Heart right ventricle (tissue), 16 donors: ENCODE measurements at regions not wholly inside any gene's neighbourhood (a gene's known extent, or its start where the extent isn't known, plus 50 kb on each side); places are given as distances from the start of the nearest gene placed in this dataset.
"Not testable (repeated sequence)": the region's sequence is repeated elsewhere in the genome, so short reads cannot be mapped to it uniquely, and the experiment has no call there.

Experiments
- ATAC-seq, 8 donors: fragments of 200-7000 bp; cut with Tn5 transposase; one replicate each; pipeline ENCODE4 v1.9.1; 2020; ENCODE audit warnings: mild to moderate bottlenecking in 8 of 8, moderate library complexity in 8 of 8, moderate number of reproducible peaks in 1 of 8
- DNase-seq, 2 donors: peaks; one replicate each; pipeline ENCODE4 v3.0.0-alpha.2; 2020
- H3K27ac ChIP-seq, 10 donors: fragments of 200-600 bp; sonication (generic) in 2 of 10; one replicate each; pipeline versions ENCODE4 v1.5.0 to v1.8.0; 2020 to 2022; ENCODE audit warnings: mild to moderate bottlenecking in 3 of 10
- H3K27me3 ChIP-seq, 7 donors: fragments of 200-600 bp; one replicate each; pipeline ENCODE4 v1.8.0; 2021 to 2022; ENCODE audit warnings: mild to moderate bottlenecking in 2 of 7
- H3K36me3 ChIP-seq, 9 donors: fragments of 200-600 bp; sonication (generic) in 1 of 9; one replicate each; pipeline versions ENCODE4 v1.5.0 to v1.8.0; 2020 to 2022; ENCODE audit warnings: mild to moderate bottlenecking in 2 of 9
- H3K4me1 ChIP-seq, 9 donors: fragments of 200-600 bp; sonication (generic) in 1 of 9; one replicate each; pipeline versions ENCODE4 v1.5.0 to v1.8.0; 2020 to 2022; ENCODE audit warnings: mild to moderate bottlenecking in 4 of 9
- H3K4me3 ChIP-seq, 10 donors: fragments of 200-600 bp; sonication (generic) in 2 of 10; one replicate each; pipeline versions ENCODE4 v1.5.0 to v1.8.0; 2020 to 2022; ENCODE audit warnings: mild to moderate bottlenecking in 7 of 10, moderate library complexity in 2 of 10
- H3K9me3 ChIP-seq, 11 donors: fragments of 200-600 bp in 10 of 11; sonication (generic) in 2 of 11; one replicate each; pipeline versions ENCODE4 v1.5.0 to v1.8.0; 2013 to 2022; ENCODE audit warnings: mild to moderate bottlenecking in 2 of 11, control low read depth in 1 of 11, moderate library complexity in 1 of 11
- WGBS, 2 donors: extraction: QIAGEN DNeasy Blood & Tissue Kit; methylation state at CpG; one replicate each; pipeline ENCODE4 v1.1.7; 2013; ENCODE audit warnings: inconsistent platforms in 1 of 2; 5-methylcytosine and 5-hydroxymethylcytosine counted together
- intact Hi-C, 10 donors: fragments of 100-400 bp; cut with DNase I; formaldehyde crosslinking; loops; one replicate each; pipeline versions ENCODE4 v1.11.1 to v1.14.2; 2022
- TF ChIP-seq, protein P1 (sequence below), 9 donors: fragments of 200-600 bp; sonication (generic) in 2 of 9; IDR thresholded peaks; one replicate each; pipeline versions ENCODE4 v1.5.0 to v1.8.0; 2021 to 2022; ENCODE audit warnings: antibody characterized with exemption in 9 of 9, mild to moderate bottlenecking in 5 of 9, moderate library complexity in 1 of 9
- donor health status: Arrhythmogenic right ventricular cardiomyopathy.
- donor health status: ischemic (EF 13 %, LVEDD 7.1; RV severe dilation, severe dysfunction).
- donor health status: healthy with polysubstance abuse.
- donor health status: DM: no; HTN: yes; CAD: no.
- donor health status: DM: no; HTN: no; CAD: no.
- donor health status: ischemic (EF 25% LVEDD 6.9; RV normal size, moderate dysfunction).
- donor health status: ischemic (EF 25% LVEDD 5.7; RV mildly dilated, moderate dysfunction).
- donor health status: healthy.
- donor health status: DM: yes; HTN: yes; CAD: no.
- donor health status: Ischemic cardiomyopathy.
- donor health status: ischemic (EF 35%, LVEDD 5.7; RV mildly dilated, moderate dysfunction).
- donor health status: nonischemic (EF 11% LVEDD 7.7; RV severe dilation, severe dysfunction).
- donor health status: DM: yes; HTN: yes; CAD: no.
- donor health status: PGD.
- donor health status: ischemic (EF 29% LVEDD 5.4; RV normal size, mild dysfunction).
- donor health status: nonischemic (EF 23%, LVEDD 6.1; RV moderate dilation, normal function).

DNA sequence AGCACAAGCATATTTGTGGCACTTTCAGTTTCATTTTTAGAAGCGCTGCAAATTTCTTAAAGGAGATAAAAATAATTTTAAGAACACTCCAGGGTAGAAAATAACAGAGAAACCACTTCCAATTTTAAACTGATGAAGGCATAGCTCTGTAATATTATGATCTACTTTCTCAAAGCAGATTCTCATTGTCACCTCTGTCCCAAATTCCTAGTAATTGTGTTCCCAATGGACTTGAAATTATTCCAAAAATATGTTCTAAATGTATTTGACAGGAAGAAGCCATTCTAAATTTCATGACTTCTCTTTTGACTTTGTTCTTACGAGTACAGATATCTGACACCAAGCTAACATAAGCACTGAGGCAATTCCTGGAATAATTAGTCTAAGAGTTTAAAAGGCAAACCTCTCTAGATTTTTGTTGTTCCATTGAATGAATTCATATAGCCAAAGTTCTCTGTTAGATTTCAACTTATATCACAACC is 140.2 kb upstream of the CARMIL1 start:
- 11 to 29% methylated on average over 2 of the region's 2 CpGs for WGBS, 2 donors
- ATAC-seq = peak in 2 of 8 donors; percentile 3 to 18

DNA sequence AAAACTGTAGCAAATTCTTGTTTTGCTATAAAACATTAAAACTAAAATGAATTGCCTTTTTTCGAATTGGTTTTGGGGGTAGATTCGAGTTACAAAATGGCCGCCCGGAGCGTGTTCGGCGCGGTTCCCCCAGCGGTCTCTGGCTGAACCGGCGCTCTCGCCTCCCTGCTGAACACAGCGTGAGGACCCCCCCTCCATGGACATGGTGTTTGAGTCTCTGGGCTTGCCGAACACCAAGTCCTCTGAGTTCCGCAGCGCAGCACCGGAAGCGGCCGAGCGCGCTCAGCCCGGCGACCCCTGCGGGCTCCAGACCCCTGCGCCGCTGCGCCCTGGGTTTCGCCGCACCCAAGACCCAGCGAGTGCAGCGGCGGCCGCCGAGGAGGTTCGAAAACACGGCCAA is 139.6 kb upstream of the CARMIL1 start:
- intact Hi-C loops = loop anchor here in 6 of 10 donors (5.0 to 10.0 kb wide), 4 partner anchors 38 to 55 kb away; no protein-coding TSS in a partner anchor
- peaks cover 0 to 21% (median 0%) of the 10 kb centered on the region in 9 donors for H3K36me3 ChIP-seq
- 71 to 74% methylated on average over 36 of the region's 36 CpGs for WGBS, 2 donors
- H3K27me3 ChIP-seq, H3K9me3 ChIP-seq, ATAC-seq: not testable (repeated sequence)
- H3K4me3 ChIP-seq = peak overlapping the region in 7 of 10 donors; percentile 21 to 57 (median 49)
- peak in 1 of 2 donors; percentile 17 for DNase-seq
- peak overlapping the region in 9 of 10 donors; percentile 1 to 93 (median 88) for H3K27ac ChIP-seq
- peaks cover 0 to 30% (median 16%) of the 10 kb centered on the region in 9 donors for H3K4me1 ChIP-seq

More for the DNA sequence above, 140.2 kb upstream of the CARMIL1 start:
- Histone ChIP-seq H3K27me3 (no peaks in the 10 kb centered on the region), H3K4me1 (peaks cover 0 to 31% (median 17%) of the 10 kb centered on the region in 9 donors), H3K9me3 (peaks cover 0 to 12% (median 0%) of the 10 kb centered on the region in 11 donors), H3K36me3 (peaks cover 0 to 27% (median 0%) of the 10 kb centered on the region in 9 donors), H3K4me3 (peak overlapping the region in 9 of 10 donors; percentile 31 to 57 (median 49)), H3K27ac (peak overlapping the region; percentile 73 to 93 (median 88))
- intact Hi-C loops = loop anchor here in 6 of 10 donors (5.0 to 10.0 kb wide), 4 partner anchors 38 to 56 kb away; no protein-coding TSS in a partner anchor
- TF ChIP-seq, protein P1, sequence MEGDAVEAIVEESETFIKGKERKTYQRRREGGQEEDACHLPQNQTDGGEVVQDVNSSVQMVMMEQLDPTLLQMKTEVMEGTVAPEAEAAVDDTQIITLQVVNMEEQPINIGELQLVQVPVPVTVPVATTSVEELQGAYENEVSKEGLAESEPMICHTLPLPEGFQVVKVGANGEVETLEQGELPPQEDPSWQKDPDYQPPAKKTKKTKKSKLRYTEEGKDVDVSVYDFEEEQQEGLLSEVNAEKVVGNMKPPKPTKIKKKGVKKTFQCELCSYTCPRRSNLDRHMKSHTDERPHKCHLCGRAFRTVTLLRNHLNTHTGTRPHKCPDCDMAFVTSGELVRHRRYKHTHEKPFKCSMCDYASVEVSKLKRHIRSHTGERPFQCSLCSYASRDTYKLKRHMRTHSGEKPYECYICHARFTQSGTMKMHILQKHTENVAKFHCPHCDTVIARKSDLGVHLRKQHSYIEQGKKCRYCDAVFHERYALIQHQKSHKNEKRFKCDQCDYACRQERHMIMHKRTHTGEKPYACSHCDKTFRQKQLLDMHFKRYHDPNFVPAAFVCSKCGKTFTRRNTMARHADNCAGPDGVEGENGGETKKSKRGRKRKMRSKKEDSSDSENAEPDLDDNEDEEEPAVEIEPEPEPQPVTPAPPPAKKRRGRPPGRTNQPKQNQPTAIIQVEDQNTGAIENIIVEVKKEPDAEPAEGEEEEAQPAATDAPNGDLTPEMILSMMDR (IDR thresholded peaks at IDR 0.05) = no peak
- DNase-seq = no peak

DNA sequence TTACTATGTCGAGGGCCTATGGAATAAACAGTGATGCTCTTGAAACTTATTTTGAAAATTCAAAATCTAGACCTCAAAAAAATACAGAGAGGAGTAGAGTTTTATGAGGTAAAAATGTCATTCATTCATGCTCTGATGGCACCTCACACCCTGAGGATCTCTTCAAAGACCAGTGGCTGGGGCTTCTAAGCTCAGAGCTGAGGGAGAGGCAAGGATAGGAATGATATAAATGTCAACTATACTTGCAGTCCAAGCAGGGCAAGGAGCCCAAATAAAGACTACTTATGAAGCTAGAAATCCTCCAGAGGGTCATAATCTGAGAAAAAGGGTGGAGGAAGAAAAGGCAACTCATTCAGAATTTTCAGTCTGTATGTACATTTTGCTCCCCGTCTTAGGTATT is 136.7 kb upstream of the CARMIL1 start:
- 88 to 90% methylated on average over 2 of the region's 2 CpGs for WGBS, 2 donors
- no peak overlapping the region for H3K27ac ChIP-seq
- ATAC-seq = no peak
- intact Hi-C loops = no loop called here
- no peak for DNase-seq
- H3K4me1 ChIP-seq = peaks cover 0 to 10% (median 5%) of the 10 kb centered on the region in 9 donors
- no peaks in the 10 kb centered on the region for H3K36me3 ChIP-seq
- H3K4me3 ChIP-seq = no peak overlapping the region
- H3K27me3 ChIP-seq = no peaks in the 10 kb centered on the region
- H3K9me3 ChIP-seq = no peaks in the 10 kb centered on the region
- TF ChIP-seq, protein P1 (IDR thresholded peaks at IDR 0.05) = no peak

DNA sequence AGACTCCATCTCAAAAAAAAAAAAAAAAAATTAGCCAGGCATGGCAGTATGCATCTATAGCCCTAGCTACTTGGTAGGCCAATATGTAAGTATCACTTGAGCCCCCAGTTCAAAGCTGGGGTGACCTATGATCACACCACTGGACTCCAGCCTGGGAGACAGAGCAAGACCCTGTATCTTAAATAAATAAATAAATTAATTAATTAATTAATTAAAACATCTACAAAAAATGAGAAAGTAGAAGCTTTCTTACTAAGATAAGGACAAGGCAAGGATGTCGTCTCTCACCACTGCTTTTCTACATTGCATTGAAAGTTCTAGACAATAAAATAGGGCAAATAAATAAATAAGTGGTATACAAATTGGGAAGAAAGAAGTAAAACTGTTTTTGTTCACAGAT is 134.3 kb upstream of the CARMIL1 start:
- Histone ChIP-seq H3K36me3 (no peaks in the 10 kb centered on the region), H3K27ac (no peak overlapping the region), H3K9me3 (peaks cover 0 to 17% (median 0%) of the 10 kb centered on the region in 11 donors), H3K4me3 (no peak overlapping the region), H3K4me1 (no peaks in the 10 kb centered on the region), H3K27me3 (no peaks in the 10 kb centered on the region)
- TF ChIP-seq, protein P1 (IDR thresholded peaks at IDR 0.05) = no peak
- DNase-seq (no peak), ATAC-seq (no peak)
- 98 to 99% methylated on average over 1 of the region's 1 CpG for WGBS, 2 donors
- intact Hi-C loops = no loop called here

DNA sequence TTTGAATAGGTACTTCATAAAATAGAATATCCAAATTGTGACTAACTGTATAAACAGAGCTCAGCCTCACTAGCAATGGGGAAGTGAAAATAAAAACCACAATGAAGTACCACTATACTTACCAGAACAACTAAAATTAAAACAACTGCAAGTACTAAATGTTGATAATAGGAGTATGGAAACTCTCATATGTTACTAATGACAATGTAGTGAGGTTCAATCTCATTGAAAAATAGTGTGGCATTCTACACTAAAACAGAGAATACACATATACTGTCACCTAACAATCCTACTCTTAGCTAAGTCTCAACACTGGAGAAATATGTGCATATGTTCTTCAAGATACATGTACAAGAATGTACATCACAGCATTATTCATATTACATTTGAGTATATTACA is 132.0 kb upstream of the CARMIL1 start:
- DNase-seq (no peak), ATAC-seq (no peak)
- TF ChIP-seq, protein P1 (IDR thresholded peaks at IDR 0.05) = no peak
- H3K4me1 ChIP-seq = no peaks in the 10 kb centered on the region
- H3K27ac ChIP-seq = no peak overlapping the region
- no peaks in the 10 kb centered on the region for H3K27me3 ChIP-seq
- peaks cover 0 to 18% (median 0%) of the 10 kb centered on the region in 11 donors for H3K9me3 ChIP-seq
- intact Hi-C loops = no loop called here
- no peak overlapping the region for H3K4me3 ChIP-seq
- H3K36me3 ChIP-seq = no peaks in the 10 kb centered on the region
